ENCODE measurements at regions not wholly inside any gene's neighbourhood (a gene's known extent, or its start where the extent isn't known, plus 50 kb on each side); places are given as distances from the start of the nearest gene placed in this dataset.

DNA sequence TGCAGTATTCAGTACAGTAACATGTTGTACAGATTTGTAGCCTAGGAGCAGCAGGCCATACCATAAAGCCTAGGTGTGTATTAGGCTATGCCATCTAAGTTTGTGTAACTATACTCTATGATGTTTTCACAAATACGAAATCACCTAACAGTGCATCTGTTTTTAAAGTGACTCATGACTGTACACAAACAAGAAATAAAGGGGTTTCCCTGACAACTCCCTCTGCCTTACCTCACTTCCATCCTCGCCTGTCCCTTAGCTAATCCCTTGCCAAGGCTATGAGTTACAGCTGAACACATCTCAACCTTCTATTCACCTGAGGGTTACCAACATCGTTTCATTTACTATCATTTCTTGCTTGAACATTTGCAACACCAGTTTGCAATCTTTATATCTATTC is 78.6 kb upstream of the RPRM start:
- no peak for TF ChIP-seq ARNTL (CRISPR knock-in tag; IDR thresholded peaks at IDR 0.05; ENCODE audit: borderline replicate concordance, low read depth)
- TF ChIP-seq GLIS3 (CRISPR knock-in tag; IDR thresholded peaks at IDR 0.05), result no peak
- TF ChIP-seq RARB (CRISPR knock-in tag; IDR thresholded peaks at IDR 0.05), result no peak
- TF ChIP-seq BACH2 (CRISPR knock-in tag; IDR thresholded peaks at IDR 0.05; ENCODE audit: borderline replicate concordance), result no peak
- no peak for TF ChIP-seq ZNF70 (CRISPR knock-in tag; IDR thresholded peaks at IDR 0.05)
- no peak for TF ChIP-seq TOX (CRISPR knock-in tag; IDR thresholded peaks at IDR 0.05; ENCODE audit: borderline replicate concordance)
- TF ChIP-seq PPARA (CRISPR knock-in tag; IDR thresholded peaks at IDR 0.05; ENCODE audit: borderline replicate concordance), result no peak
- TF ChIP-seq ZC3H10 (CRISPR knock-in tag; IDR thresholded peaks at IDR 0.05), result no peak
- TF ChIP-seq, protein P1, sequence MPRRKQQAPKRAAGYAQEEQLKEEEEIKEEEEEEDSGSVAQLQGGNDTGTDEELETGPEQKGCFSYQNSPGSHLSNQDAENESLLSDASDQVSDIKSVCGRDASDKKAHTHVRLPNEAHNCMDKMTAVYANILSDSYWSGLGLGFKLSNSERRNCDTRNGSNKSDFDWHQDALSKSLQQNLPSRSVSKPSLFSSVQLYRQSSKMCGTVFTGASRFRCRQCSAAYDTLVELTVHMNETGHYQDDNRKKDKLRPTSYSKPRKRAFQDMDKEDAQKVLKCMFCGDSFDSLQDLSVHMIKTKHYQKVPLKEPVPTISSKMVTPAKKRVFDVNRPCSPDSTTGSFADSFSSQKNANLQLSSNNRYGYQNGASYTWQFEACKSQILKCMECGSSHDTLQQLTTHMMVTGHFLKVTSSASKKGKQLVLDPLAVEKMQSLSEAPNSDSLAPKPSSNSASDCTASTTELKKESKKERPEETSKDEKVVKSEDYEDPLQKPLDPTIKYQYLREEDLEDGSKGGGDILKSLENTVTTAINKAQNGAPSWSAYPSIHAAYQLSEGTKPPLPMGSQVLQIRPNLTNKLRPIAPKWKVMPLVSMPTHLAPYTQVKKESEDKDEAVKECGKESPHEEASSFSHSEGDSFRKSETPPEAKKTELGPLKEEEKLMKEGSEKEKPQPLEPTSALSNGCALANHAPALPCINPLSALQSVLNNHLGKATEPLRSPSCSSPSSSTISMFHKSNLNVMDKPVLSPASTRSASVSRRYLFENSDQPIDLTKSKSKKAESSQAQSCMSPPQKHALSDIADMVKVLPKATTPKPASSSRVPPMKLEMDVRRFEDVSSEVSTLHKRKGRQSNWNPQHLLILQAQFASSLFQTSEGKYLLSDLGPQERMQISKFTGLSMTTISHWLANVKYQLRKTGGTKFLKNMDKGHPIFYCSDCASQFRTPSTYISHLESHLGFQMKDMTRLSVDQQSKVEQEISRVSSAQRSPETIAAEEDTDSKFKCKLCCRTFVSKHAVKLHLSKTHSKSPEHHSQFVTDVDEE (CRISPR knock-in tag; IDR thresholded peaks at IDR 0.05), result no peak
- TF ChIP-seq, protein P2, sequence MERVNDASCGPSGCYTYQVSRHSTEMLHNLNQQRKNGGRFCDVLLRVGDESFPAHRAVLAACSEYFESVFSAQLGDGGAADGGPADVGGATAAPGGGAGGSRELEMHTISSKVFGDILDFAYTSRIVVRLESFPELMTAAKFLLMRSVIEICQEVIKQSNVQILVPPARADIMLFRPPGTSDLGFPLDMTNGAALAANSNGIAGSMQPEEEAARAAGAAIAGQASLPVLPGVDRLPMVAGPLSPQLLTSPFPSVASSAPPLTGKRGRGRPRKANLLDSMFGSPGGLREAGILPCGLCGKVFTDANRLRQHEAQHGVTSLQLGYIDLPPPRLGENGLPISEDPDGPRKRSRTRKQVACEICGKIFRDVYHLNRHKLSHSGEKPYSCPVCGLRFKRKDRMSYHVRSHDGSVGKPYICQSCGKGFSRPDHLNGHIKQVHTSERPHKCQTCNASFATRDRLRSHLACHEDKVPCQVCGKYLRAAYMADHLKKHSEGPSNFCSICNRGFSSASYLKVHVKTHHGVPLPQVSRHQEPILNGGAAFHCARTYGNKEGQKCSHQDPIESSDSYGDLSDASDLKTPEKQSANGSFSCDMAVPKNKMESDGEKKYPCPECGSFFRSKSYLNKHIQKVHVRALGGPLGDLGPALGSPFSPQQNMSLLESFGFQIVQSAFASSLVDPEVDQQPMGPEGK (CRISPR knock-in tag; IDR thresholded peaks at IDR 0.05; ENCODE audit: borderline replicate concordance), result no peak
- no peak for TF ChIP-seq ZNF565 (CRISPR knock-in tag; conservative IDR thresholded peaks at IDR 0.05; ENCODE audit: low read depth)
- no peak for TF ChIP-seq ZFP30 (CRISPR knock-in tag; IDR thresholded peaks at IDR 0.05)

All from SK-N-SH treated with all-trans-retinoic acid at 6 μM for 48 hours (cell line).